GM19193 (cell line): ENCODE measurements at regions not wholly inside any gene's neighbourhood (a gene's known extent, or its start where the extent isn't known, plus 50 kb on each side); places are given as distances from the start of the nearest gene placed in this dataset.
A peak's percentile ranks its signal among the peaks of the same experiment; 100 is the strongest.

ENCODE experiments used
- POLR2A ChIP-seq: IDR thresholded peaks from 4 replicates; pipeline ENCODE4 v1.6.1; 2011; ENCODE audit not compliant: insufficient read depth, insufficient read length; ENCODE audit errors: extremely low read depth

DNA sequence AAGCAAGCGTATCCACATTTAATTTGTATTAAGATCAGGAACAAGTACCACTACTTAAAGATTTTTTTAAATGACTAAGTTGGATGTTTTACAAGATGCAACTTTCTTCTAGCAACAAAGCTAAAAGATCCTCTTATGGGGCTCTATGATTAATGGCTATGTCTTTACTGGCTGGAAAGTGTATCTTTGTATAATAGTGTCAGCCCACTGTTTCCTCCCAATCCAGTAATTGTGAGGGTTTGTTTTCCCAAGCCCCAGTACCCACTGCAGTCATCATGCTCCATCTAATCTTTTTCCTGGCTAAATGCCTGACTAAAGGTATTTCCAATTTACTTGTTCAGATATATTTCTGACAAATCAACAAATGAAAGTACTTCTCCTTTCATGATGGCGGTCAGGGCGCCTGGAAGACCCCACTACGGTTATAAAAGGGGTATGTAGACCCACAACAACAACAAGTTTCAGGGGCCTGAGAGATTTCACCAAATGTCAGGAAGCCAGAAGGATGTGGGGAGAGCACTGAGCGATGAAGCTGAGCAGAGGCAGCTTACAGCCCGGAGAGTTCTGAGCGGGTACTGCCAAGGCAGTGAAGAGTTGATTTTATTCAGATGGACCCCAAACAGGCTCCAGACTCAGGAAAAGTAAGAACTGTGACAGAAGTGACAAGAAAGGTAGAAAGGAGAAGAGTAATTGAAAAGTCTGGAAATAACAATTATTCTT, 222.6 kb upstream of the KLF14 start:
- no peak for TF ChIP-seq POLR2A

- TF ChIP-seq POLR2A: no peak
Observed at GRCh38 chr7:130957137-130957513, 223.1 kb upstream of the KLF14 start.

GRCh38 chr7:130958846-130959245, 224.8 kb upstream of the KLF14 start:
- TF ChIP-seq POLR2A: no peak

- peak; percentile 50 for TF ChIP-seq POLR2A
Observed at GRCh38 chr7:130959743-130960207, 225.8 kb upstream of the KLF14 start.

- no peak for TF ChIP-seq POLR2A
Observed at GRCh38 chr7:130960208-130960988, 226.4 kb upstream of the KLF14 start.

DNA sequence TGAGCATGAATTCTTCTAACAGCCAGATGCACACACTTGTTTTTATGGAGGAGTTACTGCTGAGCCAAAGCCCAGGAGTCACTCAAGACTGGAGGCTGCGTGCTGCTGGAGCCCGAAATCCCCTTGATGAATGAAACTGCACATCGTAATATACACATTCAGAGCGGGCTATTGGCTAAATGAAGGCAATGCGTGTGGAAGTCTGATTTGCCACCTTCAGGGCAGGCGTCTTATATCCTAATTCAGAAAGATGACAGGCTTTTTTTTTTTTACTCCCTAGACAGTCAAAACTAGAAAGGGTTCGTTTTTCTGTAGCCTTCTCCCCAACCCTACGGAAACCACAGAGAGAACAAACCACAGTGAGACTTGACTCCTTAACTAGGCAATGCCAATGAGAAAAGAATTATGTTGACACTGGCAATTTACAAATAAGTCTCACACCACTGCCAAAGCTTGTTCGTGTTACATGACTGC, 227.2 kb upstream of the KLF14 start:
- peak; percentile 99 for TF ChIP-seq POLR2A

DNA sequence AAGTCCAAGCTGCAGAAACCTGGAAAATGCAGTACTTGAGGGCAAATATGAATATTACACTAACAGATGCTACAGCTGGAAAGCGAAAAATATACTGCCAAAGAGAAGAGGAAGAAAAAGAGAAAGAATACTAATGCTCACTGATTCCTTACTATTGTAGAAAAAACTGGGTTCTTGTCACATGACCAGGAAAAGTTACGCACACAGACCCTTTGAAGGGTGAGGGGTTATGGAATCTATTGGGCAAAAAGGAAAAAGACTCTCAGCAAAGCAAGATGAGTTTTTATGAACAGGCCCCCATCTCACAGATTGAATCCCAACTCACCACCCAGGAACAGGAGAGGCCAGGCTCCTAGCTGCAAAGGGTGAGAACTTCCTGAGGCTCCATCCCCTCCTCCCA, 228.1 kb upstream of the KLF14 start:
- no peak for TF ChIP-seq POLR2A

GRCh38 chr7:130963339-130963738, 229.3 kb upstream of the KLF14 start:
- TF ChIP-seq POLR2A: no peak

DNA sequence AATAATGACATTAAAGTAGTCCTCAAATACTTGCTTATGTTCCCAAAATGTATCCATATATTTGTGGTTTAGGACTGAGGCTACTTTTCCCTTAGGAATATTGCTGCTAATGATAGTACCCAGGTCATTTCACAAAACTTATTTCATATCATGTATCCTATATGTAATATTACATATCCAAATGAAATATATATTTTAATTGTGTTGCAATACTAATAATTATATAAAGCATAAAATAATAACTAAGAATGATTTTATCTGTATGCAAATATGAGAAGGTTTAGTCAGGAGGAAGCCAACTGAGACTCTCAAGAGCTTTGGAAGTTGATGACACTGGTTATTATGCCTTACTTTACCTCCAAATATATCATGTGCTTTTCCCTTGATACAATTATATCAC, 231.5 kb upstream of the KLF14 start:
- no peak for TF ChIP-seq POLR2A

GRCh38 chr7:130966246-130967009, 232.4 kb upstream of the KLF14 start:
- no peak for TF ChIP-seq POLR2A

DNA sequence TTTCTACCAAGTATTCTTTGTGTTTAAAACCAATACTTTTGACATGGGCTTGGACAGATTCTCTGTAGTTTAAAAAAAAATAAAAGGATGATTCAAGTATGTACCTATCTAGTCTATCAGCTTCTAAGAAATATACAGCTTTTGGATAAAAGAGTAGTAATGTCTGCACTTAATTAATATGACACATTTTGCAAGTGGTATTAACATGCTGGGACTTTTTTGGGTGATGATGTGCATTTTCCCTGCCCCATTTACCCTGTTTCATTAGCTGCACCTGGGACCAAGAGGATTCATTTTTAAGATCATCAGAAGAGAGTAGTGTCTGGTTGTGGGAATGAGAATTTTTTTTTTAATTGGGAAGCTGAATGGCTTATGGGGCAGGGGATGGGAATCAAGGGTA, 236.2 kb upstream of the KLF14 start:
- TF ChIP-seq POLR2A: no peak

GRCh38 chr7:130970696-130971095, 236.7 kb upstream of the KLF14 start:
- TF ChIP-seq POLR2A: no peak

DNA sequence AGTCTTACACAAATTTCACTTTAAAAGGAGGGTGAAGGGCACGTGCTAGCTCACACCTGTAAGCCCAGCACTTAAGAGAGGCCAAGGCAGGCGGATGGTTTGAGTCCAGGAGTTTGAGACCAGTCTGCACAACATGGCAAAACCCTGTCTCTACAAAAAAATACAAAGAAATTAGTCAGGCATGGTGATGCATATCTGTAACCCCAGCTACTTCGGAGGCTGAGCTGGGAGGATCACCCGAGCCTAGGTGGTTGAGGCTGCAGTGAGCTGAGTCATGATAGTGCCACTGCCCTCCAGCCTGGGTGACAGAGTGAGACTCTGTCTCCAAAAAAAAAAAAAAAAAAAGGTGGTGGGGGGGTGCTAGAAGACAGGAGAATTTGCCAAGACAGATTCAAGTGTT, 237.3 kb upstream of the KLF14 start:
- no peak for TF ChIP-seq POLR2A

GRCh38 chr7:130972201-130972600, 238.2 kb upstream of the KLF14 start:
- TF ChIP-seq POLR2A: no peak

DNA sequence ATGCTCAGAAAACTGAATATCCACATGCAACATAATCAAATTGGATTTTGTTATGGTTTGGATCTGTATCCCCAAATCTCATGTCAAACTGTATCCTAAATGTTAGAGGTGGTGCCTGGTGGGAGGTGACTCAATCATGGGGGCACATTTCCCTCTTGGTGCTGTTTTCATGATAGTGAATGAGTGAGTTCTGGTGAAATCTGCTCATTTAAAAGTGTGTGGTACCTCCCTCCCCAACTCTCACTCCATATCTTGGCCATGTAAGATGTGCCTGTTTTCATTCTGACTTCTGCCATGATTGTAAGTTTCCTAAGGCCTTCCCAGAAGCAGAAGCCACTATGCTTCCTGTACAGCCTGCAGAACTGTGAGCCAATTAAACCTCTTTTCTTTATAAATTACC, 239.6 kb upstream of the KLF14 start:
- no peak for TF ChIP-seq POLR2A
